HL-60 (cell line): ENCODE measurements at regions not wholly inside any gene's neighbourhood (a gene's known extent, or its start where the extent isn't known, plus 50 kb on each side); places are given as distances from the start of the nearest gene placed in this dataset.

ENCODE experiments used
- DNase-seq, 2 experiments: peaks; one replicate each; pipeline ENCODE4 v3.0.0-alpha.2; 2010 to 2020; ENCODE audit warnings: low read depth in 1 of 2, low spot score in 1 of 2
- H3K27ac ChIP-seq: fragments of 250-450 bp; sonication (Bioruptor Pico); replicated peaks from 2 replicates; pipeline ENCODE4 v1.5.1; 2020; ENCODE audit warnings: mild to moderate bottlenecking, moderate library complexity
- H3K27me3 ChIP-seq: fragments of 250-450 bp; sonication (Bioruptor Pico); 2 replicates; pipeline ENCODE4 v1.5.1; 2021; ENCODE audit warnings: mild to moderate bottlenecking, moderate library complexity; ENCODE audit not compliant: insufficient read depth, poor library complexity, severe bottlenecking
- H3K4me3 ChIP-seq: replicated peaks from 2 replicates; pipeline ENCODE4 v1.5.1; 2011; ENCODE audit warnings: mild to moderate bottlenecking, control low read depth, low read length; ENCODE audit not compliant: insufficient read depth
- GABPA ChIP-seq: IDR thresholded peaks from 2 replicates; pipeline ENCODE4 v1.6.1; 2012; ENCODE audit warnings: low read depth
- POLR2AphosphoS5 ChIP-seq: IDR thresholded peaks from 2 replicates; pipeline ENCODE4 v1.6.1; 2012; ENCODE audit warnings: low read depth
- SPI1 ChIP-seq: IDR thresholded peaks from 2 replicates; pipeline ENCODE4 v1.6.1; 2012; ENCODE audit warnings: low read depth, mild to moderate bottlenecking, borderline replicate concordance
- TF ChIP-seq, protein P1 (sequence below): IDR thresholded peaks from one replicate; pipeline ENCODE4 v1.5.1; 2011; ENCODE audit warnings: low read length, control low read depth, inconsistent platforms; ENCODE audit not compliant: insufficient read depth
- TF ChIP-seq, protein P2 (sequence below): IDR thresholded peaks from 2 replicates; pipeline ENCODE4 v1.6.1; 2012; ENCODE audit warnings: low read depth; ENCODE audit not compliant: insufficient replicate concordance

DNA sequence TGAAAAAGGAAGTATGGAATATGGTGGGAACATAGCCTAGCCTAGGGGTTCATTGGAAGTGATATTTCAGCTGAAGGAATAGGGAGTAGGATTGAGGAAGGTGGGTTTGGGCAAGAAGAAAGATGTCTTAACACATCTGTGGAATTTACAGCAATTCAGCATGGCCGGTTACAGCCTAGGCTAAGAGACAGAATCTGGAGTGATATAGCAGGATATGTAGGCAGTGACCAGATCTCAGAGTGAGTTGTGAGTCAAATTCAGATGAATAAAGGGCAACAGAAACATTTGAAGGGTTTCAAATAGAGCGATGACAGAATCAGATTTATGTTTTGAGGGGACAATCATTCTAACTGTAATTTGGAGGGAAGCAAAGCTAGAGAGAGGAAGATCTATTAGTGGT, 199.0 kb upstream of the PRPS1L1 start:
- Histone ChIP-seq H3K27me3 (no peaks in the 10 kb centered on the region), H3K4me3 (no peak overlapping the region), H3K27ac (no peak overlapping the region)
- DNase-seq, result no peak
- TF ChIP-seq SPI1 (no peak), GABPA (no peak), POLR2AphosphoS5 (no peak)
- TF ChIP-seq, protein P1, sequence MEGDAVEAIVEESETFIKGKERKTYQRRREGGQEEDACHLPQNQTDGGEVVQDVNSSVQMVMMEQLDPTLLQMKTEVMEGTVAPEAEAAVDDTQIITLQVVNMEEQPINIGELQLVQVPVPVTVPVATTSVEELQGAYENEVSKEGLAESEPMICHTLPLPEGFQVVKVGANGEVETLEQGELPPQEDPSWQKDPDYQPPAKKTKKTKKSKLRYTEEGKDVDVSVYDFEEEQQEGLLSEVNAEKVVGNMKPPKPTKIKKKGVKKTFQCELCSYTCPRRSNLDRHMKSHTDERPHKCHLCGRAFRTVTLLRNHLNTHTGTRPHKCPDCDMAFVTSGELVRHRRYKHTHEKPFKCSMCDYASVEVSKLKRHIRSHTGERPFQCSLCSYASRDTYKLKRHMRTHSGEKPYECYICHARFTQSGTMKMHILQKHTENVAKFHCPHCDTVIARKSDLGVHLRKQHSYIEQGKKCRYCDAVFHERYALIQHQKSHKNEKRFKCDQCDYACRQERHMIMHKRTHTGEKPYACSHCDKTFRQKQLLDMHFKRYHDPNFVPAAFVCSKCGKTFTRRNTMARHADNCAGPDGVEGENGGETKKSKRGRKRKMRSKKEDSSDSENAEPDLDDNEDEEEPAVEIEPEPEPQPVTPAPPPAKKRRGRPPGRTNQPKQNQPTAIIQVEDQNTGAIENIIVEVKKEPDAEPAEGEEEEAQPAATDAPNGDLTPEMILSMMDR, result no peak
- TF ChIP-seq, protein P2, sequence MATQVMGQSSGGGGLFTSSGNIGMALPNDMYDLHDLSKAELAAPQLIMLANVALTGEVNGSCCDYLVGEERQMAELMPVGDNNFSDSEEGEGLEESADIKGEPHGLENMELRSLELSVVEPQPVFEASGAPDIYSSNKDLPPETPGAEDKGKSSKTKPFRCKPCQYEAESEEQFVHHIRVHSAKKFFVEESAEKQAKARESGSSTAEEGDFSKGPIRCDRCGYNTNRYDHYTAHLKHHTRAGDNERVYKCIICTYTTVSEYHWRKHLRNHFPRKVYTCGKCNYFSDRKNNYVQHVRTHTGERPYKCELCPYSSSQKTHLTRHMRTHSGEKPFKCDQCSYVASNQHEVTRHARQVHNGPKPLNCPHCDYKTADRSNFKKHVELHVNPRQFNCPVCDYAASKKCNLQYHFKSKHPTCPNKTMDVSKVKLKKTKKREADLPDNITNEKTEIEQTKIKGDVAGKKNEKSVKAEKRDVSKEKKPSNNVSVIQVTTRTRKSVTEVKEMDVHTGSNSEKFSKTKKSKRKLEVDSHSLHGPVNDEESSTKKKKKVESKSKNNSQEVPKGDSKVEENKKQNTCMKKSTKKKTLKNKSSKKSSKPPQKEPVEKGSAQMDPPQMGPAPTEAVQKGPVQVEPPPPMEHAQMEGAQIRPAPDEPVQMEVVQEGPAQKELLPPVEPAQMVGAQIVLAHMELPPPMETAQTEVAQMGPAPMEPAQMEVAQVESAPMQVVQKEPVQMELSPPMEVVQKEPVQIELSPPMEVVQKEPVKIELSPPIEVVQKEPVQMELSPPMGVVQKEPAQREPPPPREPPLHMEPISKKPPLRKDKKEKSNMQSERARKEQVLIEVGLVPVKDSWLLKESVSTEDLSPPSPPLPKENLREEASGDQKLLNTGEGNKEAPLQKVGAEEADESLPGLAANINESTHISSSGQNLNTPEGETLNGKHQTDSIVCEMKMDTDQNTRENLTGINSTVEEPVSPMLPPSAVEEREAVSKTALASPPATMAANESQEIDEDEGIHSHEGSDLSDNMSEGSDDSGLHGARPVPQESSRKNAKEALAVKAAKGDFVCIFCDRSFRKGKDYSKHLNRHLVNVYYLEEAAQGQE, result no peak

DNA sequence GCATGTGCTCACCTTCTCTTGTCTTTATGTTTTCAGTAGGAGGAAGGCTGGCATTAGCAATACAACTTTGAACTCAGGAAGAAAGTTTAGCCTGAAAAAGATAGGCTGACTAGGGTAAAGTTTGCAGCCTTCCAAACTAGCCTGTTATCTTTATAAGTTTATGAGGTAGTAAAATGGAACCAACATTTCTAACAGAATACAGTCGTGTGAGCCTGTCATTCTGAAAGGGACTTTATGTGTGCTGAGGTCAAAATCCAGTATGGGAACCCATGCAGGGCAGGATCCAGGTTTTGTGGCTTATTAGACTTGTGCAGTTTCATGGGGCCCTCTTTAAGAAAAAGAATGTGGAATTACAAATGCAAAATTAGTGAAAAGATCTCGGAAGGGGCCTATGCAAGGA, 201.0 kb upstream of the PRPS1L1 start:
- H3K27me3 ChIP-seq, result no peaks in the 10 kb centered on the region
- TF ChIP-seq SPI1 (no peak), POLR2AphosphoS5 (no peak), GABPA (no peak)
- TF ChIP-seq, protein P2, result no peak
- TF ChIP-seq, protein P1, result no peak
- no peak overlapping the region for H3K27ac ChIP-seq
- DNase-seq, result no peak
- no peak overlapping the region for H3K4me3 ChIP-seq

DNA sequence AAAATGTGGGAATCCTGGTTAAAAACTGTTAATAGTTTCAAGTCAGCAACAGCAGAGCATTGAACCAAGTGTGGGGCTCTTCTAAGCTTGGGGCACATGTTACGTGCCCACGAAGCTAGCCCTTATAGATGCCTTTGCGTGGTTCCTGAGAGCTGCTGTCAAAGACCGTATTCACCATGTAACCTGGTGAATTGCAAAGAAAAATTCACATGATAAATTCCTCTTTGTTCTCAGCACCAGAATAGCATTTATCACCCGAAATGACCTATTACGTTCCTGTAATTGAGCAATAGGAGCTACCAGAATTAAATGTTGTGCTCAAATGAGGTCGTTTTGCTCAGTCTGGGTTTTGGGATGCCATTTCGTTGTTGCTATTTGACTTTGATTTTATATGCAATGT, 202.6 kb upstream of the PRPS1L1 start:
- Histone ChIP-seq H3K4me3 (no peak overlapping the region), H3K27ac (no peak overlapping the region), H3K27me3 (no peaks in the 10 kb centered on the region)
- no peak for TF ChIP-seq POLR2AphosphoS5
- TF ChIP-seq SPI1, result no peak
- TF ChIP-seq, protein P2, result no peak
- no peak for TF ChIP-seq GABPA
- TF ChIP-seq, protein P1, result no peak
- DNase-seq, result no peak
